ENCODE measurements at regions not wholly inside any gene's neighbourhood (a gene's known extent, or its start where the extent isn't known, plus 50 kb on each side); places are given as distances from the start of the nearest gene placed in this dataset.
"Not testable (repeated sequence)": the region's sequence is repeated elsewhere in the genome, so short reads cannot be mapped to it uniquely, and the experiment has no call there.

DNA sequence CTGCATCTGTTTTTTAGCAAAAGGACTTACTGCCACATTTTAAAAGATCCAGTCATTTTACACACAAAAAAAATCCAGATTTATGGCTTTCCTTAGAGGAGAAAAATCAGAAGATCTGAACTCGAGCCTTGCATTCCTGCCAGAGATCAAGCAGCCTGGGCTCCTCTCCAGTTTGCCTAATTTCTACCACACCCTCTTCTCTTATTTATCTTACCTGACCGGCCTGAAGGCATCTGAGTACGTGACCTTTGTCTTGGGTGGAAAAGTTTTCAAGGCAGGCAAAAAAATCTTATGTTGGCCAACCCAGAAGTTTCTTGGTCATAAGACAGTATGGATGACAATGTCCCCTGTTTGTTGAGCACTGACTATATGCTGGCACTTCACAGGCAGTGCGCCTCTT is 60.3 kb downstream of the CHRD start:
- no peak for DNase-seq

DNA sequence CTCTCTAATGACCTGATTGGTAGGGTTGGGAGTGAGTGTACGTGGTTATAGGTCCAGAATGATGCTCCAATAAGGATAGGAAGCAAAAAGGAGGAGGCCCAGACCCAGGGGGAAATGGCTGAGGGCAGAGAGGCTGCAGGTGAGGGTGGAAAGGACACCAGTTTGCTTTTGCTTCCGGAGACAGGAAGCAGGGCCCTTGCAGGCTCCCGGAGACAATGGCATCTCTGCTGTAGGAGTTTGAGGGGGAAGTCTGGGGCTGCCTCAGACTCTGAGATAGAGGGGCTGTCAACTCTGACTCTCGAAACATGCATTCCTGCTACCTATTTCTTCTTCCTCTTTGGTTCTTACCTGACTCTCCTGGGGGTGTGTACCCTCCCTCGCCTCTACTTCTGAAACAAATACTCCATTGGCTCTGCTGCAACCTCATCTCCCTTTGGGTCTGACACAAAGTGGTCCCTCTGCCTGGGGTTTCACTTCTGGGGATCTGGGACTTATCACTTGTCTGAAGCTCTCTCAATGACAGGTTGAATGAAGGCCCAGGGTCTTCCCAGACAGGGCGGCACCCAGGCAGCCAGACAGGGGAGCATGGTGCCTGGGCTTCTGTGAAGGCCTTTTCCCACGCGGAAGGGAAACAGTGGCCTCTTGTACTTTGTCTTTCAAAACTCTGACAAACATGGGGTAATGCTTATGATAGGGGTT is 61.5 kb downstream of the CHRD start:
- no peak for DNase-seq

DNA sequence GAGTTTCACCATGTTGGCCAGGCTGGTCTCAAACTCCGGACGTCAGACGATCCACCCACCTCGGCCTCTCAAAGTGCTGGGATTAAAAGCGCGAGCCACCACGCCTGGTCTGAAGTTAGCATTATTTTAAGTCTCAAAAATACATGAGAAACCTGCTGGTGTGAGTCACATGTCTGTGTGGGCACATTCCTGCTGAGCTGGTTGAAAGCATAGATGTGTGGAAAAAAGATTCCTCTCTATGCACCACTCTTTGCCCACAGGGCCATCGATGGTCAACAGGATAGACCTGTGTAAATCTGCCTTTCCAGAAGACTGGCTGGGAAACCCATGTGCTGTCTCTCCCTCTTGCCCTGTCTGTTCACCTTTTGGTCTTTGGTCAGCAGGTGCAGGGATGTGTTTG is 63.5 kb downstream of the CHRD start:
- DNase-seq = peak in 1 of 51 donors; percentile 26

DNA sequence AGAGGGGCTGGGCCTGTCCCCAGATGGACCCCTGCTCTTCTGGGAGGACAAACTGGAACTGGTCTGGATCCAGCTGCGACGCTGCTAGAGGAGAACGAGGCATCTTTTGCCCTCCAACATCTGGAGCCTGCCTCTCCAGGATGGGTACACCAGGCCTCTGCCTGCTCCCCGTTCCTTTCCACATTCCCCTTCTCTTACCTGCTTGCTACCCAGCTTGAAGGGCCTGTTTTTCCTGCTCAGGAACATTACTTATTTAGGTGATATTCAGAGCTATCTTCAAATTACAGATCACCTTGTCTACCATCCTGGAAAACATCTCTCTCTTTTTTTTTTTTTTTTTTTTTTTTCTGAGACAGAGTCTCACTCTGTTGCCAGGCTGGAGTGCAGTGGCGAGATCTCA is 64.0 kb downstream of the CHRD start:
- no peak for DNase-seq

DNA sequence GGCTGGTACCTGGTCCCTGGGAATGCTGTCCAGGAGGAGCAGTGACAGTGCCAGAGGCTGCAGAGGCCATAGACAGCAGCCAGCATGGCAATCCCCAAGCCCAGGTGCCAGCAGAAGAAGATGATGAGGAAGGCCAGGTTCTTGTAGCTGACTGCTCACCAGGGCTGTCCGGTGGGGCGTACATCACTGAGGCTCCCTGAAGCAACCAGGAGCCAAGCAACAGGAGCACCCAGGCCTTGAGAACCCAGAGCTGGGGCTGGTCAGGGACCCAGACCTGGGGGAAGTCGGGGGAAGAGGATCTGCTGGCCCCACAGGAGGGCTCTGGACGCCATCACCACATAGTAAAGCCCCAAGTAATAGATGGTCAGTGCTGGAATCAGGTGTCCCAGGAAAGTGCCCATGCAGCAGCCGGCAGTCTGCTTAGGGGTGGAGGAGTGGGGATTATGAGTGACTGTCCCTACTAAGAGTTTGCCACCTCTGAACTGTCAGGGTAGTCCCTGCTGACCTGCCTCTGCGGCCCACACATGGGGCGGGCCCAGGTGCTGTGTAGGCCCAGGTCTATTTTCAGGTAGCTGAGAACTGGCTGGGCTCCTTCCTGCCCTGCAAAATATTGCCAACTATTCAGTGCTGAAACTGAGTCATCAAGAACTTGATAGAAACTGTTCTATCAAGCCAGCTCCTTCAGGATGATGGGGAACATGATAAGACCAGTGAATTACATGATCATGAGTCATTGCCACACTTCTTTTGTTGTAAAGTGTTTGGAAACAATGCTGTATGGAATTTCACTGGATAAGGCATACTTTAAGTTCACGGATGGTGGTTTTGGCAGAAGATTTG is 68.7 kb downstream of the CHRD start:
- DNase-seq = no peak

DNA sequence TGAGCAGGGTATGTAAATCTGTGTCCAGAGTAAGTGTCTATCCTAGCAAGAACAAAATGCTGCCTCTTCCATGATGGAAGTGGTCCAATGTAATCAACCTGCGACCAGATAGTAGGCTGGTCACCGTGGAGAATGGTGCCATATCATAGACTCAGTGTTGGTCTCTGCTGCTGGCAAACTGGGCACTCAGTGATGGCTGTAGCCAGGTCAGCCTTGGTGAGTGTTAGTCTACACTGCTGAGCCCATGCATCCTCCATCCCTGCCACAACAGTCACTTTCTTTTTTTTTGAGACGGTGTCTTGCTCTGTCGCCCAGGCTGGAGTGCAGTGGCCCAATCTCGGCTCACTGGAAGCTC is 69.3 kb downstream of the CHRD start:
- DNase-seq = no peak

DNA sequence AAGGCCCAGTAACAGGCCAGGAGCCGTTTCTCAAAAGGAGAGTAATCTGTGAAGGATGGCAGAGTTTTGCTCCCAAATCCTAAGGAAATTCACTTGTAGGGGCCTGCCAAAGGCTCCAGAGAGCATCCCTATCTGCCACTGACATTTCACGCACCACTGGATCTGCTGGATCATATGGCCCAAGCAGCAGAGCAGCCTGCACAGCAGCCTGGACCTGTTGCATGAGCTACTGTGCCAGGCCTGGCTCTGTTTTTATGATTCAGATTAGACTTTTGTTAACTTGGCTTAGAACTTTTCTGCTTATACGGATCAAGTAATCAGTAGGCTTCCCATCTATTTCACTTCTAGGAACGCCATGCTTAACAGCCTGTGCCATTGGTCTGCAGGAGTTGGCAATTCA is 70.7 kb downstream of the CHRD start:
- no peak for DNase-seq

DNA sequence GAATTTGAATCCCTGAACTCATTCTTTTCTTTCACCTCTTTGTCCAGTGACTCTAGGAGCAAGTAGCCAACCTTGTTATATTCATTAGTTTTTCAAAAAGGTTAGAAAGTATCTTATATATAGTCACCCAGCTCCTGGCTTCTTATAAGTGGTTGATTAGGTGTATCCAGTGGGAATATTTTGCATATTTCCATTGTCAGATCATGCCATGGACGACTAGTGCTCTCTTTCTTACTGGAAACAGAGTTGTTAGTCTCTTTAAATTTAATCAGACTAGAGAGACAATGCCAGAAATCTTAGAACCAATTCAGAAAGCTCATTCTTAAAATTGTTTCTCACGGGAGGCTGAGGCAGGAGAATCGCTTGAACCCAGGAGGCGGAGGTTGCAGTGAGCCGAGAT is 73.4 kb downstream of the CHRD start:
- DNase-seq = no peak

DNA sequence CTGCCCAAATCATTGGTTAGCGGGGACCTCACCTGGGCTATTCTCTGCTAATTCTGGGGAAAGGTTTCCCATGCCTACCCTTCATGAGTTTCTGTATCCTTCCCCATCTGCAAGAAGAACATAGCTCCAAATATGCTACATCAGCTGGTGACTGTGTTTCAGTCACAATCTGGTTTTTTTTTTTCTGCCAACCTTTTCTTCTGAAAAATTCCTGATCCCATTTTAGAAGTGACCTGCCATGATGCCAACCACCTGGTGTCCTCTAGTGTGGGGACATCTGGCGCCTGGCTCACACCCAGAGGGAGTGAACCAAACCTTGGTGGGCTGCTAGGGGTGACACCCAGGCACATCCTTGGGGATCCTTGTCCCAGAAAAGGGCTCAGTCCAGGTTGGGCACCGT is 76.1 kb downstream of the CHRD start:
- DNase-seq = no peak

DNA sequence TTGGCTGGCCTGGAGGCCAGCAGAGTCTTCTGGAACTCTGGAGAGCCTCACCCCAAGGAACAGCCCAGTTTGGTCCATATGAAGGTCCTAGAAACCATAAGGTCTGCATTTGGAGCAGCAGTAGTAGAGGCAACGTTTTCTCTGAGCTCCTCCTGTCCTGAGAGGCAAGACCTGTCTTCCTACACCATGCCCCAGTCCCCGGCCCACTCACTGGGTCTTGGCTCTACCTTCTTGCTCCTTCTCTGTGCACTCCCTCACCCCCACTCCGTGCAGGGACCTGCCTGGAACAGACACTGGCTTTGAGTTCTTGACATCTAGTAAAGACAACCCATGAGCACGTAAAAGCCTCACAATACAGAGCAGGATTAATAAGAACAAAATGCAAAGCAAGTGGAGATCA is 76.6 kb downstream of the CHRD start:
- DNase-seq = no peak

DNA sequence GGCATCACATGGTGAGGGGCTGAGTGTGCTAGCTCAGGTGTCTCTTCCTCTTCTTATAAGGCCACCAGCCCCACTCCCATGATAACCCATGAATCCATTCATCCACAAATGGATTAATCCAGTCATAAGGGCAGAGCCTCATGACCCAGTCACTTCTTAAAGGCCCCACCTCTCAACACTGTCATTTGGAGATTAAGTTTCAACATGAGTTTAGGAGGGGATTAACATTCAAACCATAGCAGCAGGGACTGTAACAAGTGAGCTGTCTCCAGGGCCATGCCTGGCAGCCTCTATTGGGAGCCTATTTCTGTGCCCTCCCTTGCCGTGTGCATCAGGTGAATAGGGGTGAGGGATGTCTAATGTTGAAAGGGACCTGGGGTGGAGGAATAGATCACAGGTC is 77.5 kb downstream of the CHRD start:
- DNase-seq = no peak

DNA sequence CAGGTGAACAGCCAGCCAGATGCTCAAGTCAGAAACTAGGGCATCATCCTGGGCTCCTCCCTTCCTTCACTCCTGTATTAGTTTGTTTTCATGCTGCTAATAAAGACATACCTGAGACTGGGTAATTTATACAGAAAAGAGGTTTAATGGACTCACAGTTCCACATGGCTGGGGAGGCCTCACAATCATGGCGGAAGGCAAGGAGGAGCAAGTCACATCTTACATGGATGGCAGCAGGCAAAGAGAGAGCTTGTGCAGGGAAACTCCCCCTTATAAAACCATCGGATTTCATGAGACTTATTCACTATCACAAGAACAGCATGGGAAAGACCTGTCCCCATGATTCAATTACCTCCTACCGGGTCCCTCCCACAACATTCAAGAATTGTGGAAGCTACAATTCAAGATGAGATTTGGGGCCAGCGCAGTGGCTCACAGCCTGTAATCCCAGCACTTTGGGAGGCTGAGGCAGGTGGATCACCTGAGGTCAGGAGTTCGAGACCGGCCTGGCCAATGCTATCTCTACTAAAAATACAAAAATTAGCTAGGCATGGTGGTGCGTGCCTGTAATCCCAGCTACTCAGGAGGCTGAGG is 78.0 kb downstream of the CHRD start:
- DNase-seq = not testable (repeated sequence)

DNA sequence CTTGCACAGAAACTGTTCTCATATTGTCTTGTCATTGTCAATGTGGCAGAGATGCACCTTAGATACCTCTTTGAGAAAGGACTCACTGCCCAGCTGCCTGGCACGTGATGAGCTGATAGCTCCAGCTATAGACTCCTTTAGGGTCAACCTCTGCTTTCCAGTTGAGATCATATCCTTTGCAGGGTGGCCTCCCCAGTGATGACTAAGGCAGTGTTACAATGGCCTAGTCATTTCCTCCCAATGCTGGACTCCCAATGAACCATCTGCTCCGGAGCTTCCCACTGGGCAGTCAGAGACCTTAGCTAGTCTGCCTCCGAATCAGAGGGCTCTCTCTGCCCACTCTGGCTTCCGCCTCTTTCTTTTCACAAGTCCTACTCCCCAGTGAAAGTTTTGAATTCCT is 79.5 kb downstream of the CHRD start:
- no peak for DNase-seq

DNA sequence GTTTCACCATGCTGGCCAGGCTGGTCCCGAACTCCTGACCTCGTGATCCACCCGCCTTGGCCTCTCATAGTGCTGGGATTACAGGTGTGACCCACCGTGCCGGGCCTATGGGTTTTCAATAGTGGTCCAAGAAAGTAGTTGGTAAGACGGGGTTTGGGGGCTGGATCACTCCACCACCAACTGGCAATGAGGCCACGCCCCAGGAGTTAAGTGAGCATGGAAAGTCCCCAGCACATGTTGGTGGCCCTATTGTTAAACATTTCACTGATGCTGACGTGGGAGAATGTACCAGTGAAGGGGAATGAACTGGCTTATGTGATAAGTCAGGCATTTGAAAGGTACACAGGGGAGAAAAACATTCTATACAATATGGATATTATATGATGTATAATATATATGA is 80.4 kb downstream of the CHRD start:
- DNase-seq = no peak

DNA sequence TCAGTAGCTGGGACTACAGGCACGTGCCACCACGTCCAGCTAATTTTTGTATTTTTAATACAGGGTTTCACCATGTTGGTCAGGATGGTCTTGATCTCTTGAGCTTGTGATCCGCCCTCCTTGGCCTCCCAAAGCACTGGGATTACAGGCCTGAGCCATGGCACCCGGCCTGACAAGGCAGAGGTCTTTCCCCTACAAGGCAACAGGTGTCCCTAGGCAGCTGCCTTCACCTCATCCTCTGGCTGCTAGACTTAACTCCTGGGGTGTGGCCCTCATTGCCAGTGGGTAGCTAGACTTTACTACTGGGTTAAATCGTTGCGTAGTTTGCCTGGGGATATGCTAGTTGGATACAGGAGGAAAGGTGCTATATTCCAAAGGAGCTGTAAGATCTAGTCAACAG is 81.4 kb downstream of the CHRD start:
- no peak for DNase-seq

DNA sequence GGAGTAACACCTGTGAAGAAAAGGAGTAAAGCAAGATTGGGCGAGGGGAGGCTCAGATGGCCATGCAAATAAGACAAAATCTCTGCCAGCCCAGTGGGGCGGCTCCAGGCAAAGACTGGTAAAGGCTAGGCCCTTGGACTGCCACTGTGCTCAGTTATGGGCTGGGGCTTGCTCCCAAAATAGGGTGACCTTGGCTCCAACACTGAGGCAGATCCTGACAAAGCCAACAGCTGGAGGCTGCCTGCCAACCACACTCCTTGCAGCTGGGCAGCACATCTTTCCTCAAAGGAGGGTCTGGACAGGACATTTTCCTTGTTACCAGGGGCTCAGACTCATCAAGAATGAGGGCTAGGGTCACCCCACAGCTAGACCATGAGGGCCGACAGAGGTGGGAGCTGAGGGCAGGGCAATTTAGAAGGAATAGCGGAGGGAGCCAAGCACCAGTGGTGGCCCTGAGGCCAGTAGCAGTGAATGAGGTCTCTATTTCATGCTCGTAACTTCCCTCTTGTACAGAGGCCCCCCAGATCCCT is 86.1 kb downstream of the CHRD start:
- DNase-seq = no peak

DNA sequence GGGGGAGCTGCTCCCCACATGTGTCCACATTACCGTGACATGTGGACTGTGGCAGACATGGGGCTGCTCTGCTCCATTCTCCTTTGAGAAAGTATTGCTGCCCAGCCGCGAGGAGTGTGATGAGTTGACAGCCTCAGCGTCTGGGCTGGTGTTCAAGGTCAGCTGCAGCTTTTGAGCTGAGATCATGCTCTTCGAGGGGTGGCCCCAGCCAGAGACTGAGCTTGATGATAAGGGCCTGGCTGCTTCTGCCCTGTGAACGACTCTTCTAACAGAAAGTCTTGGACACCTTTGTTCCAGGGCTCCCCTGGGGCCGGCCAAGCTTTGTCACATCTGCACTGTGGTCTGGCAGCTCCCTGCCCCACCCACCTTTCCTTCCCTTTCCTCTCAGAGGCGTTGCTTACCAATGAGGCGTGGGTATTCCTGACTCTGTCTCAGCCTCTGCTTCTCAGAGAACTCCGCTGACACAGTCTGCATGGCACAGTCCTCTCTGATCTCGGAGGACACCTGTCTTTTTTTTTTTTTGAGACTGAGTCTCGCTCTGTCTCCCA is 86.6 kb downstream of the CHRD start:
- DNase-seq = peak in 1 of 51 donors; percentile 13

DNA sequence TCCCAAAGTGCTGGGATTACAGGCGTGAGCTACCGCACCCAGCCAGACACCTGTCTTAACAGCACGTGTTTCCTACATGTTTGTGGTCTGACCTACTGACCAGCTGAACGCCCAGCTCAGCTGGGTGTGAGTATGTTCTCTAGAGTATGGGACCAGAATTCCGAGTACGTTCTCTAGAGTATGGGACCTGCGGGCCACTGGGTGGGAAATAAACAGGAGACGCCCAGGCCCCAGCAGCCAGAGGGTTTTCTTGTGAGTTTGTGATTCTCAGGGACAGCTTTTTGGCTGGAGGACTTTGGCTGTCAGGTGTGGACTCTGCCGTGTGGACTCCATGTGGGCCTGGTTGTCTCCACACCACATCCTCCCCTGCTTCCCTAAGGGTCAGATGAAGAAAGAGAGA is 87.3 kb downstream of the CHRD start:
- no peak for DNase-seq

DNA sequence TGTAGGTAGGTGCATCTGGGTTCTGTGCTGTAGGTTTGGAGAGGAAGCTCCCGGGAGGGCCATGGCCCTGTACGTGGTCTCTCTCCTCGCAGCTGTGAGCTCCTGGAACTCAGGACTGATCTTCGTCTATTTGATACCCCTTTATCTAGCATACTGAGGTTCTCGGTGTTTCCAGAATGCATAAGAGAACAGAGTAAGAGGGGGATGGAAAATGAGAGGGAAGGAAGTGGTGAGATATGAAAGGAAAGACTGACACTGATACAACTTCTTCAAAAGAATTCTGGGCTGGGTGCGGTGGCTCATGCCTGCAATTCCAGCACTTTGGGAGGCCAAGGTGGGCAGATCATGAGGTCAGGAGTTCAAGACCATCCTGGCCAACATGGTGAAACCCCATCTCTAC is 90.7 kb downstream of the CHRD start:
- no peak for DNase-seq

DNA sequence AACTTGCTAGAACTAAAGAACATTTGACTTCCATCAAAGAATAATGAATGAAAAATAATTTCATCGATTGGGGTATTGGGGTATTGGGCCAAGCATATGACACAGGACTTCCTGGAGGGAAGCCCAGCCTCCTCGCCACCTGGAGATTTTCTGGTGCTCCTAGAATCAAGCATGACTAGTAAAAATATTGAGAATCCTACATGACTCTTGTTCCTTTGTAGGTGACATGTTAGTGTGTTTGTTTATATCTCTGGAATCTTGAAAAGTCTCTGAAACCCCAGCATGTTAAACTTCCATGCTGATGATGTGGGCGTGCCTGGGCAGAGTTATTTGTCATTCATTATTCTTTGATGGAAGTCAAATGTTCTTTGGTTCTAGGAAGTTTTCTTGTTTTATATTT is 90.1 kb upstream of the EPHB3 start:
- no peak for DNase-seq

DNA sequence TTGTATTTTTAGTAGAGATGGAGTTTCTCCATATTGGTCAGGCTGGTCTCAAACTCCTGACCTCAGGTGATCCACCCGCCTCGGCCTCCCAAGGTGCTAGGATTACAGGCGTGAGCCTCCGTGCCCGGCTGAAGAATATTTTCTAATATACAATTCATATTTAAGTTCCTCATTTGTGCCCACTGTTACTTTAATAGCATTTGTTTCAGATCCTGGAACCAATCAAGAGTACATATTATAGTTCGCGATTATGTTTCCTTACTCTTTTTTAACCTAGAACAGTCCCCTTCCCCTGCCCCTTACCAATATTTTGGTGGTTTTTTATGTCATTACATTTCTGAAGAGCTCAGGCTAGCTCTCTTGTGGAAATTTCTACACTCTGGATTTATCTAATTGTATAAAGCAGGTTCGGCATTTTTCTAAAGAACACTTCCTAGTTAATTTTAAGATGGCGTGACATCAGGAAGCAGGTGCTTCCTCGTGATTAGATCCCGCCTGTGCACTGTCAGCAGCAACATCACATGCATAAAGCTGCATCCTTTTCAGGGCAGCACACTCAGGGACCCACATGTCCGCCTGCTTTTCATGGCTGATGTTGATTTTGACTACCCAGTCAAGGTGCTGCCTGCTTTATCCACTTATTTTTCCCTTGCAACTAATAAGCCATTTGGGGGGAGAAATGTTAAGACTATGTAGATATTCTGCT is 88.7 kb upstream of the EPHB3 start:
- no peak for DNase-seq

DNA sequence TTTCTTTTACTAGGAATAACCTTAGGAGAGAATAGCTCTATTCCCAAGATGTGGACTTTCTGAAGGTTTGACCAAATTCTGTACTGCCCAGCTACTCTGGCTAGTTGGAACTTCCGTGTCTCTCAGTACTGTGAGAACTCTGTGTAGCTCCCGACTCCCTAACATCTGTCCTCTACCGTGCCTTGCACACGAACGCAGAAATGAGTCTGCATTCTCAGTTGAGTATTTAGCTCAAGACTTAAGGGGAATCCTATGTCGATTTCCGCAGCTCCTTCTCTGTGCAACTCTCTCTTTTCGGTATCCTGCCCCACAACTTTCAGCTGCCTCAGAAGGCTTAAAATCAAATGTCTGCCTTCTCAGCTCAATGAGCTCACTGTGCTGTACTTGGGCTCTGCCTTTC is 86.7 kb upstream of the EPHB3 start:
- no peak for DNase-seq

All from hypothalamus (tissue), 51 donors.